GM12801 (cell line): ENCODE measurements at regions not wholly inside any gene's neighbourhood (a gene's known extent, or its start where the extent isn't known, plus 50 kb on each side); places are given as distances from the start of the nearest gene placed in this dataset.

Source experiments
- TF ChIP-seq, protein P1 (sequence below): IDR thresholded peaks from one replicate; pipeline ENCODE4 v1.5.1; 2011; ENCODE audit warnings: control low read depth; ENCODE audit not compliant: insufficient read length; ENCODE audit errors: extremely low read depth

DNA sequence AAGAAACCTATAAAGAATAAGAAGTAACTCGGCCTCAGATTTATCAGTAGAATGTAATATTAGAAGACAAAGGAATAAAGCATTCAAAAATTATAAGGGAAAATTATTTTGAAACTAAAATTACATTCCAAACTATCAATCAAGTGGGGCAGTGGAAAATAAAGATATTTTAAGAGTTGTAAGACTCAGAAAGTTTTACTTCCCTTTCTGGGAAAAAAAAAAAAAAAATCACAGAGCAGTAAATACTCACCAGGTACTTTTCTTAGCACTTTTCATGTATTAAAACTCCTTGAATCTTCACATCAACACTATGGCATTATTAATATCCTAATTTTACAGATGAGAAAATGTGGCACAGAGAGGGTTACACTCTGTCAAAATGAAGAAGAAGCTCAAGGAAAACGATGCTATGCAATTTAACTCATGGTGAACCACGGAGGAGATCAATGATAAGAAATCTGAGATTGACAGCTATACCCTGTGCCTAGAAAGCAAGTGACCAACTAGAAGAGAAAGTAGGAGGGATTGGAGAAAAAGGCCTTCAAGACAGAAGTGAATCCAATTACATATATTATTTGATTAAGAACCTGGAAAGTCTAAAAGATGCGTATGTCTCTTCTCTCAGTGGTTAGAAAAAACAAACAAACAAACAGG is 238.9 kb upstream of the ID2 start:
- TF ChIP-seq, protein P1, sequence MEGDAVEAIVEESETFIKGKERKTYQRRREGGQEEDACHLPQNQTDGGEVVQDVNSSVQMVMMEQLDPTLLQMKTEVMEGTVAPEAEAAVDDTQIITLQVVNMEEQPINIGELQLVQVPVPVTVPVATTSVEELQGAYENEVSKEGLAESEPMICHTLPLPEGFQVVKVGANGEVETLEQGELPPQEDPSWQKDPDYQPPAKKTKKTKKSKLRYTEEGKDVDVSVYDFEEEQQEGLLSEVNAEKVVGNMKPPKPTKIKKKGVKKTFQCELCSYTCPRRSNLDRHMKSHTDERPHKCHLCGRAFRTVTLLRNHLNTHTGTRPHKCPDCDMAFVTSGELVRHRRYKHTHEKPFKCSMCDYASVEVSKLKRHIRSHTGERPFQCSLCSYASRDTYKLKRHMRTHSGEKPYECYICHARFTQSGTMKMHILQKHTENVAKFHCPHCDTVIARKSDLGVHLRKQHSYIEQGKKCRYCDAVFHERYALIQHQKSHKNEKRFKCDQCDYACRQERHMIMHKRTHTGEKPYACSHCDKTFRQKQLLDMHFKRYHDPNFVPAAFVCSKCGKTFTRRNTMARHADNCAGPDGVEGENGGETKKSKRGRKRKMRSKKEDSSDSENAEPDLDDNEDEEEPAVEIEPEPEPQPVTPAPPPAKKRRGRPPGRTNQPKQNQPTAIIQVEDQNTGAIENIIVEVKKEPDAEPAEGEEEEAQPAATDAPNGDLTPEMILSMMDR: no peak

DNA sequence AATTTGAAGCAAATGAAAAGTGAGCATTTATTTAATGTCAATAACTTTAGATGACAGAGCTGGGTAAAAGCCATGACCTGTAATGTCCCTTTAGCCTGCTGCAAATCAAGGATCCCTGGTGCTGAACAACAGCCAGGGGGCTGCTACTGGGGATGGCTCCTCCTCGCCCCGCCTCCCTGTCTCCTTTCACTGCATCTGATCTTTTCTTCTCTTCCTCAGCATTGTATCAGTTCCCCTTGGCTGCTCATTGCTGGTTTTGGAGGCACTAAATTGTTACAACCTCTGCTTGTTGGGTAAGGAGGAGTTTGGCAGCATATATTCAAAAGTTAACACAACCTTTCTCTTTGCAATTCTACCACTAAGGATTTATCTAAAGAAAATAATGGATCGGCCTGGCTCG is 236.3 kb upstream of the ID2 start:
- TF ChIP-seq, protein P1: no peak

DNA sequence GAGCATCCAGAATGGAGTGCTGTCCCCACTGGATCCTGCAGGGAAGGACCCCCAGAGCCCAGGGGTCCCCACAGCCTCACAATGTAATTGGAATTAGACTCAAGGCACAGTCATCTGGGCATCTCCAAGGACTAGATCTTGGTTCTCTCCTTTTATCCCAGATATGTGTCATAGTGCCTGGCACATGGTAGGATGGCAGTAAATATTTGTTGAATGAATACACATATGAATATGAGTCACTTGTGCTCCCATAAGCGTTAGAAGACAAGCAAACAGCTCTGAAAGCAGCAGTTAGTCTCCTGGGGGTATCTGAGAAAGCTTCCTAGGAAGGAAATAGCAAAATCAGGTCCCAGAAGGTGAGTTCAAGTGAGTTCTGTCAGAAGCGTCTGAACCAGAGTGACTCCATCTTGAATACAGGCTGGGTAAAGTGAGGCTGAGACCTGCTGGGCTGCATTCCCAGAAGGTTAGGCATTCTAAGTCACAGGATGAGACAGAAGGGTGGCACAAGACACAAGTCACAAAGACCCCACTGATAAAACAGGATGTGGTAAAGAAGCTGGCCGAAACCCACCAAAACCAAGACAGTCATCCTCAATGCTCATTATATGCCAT is 234.1 kb upstream of the ID2 start:
- TF ChIP-seq, protein P1: no peak

DNA sequence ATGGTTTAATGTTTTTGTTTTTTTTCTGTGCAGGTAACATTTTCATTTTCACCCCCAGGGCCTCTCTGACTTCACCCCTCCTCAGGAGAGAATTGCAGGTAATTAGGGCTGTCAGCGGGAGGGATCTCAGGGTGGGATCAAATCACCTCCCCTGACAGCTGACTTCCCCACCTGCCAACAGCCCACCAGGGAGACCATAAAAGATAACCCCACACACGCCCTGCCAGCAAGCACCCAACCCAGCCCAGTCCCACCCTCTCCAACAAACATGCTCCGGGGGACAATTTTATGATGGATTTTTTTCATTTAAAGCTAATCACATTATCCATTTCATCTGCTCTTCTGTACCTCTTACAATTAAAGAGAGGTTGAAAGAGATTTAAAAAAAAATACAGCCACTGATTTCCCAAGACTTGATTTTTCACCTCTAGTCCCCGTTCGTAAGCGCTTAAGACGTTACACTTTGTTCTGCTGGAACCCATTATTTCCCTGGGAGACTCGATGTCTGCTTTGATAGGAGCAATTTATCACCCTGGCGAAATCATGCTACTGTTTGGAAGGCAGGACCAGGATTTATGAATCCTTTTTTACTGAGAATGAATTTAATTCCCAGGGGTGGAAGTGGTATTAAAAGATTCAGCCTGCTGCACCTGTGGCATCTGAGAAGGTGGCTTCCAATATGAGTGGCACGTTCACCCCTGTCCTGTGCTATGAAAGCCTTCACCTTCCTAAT is 232.9 kb upstream of the ID2 start:
- TF ChIP-seq, protein P1: no peak

DNA sequence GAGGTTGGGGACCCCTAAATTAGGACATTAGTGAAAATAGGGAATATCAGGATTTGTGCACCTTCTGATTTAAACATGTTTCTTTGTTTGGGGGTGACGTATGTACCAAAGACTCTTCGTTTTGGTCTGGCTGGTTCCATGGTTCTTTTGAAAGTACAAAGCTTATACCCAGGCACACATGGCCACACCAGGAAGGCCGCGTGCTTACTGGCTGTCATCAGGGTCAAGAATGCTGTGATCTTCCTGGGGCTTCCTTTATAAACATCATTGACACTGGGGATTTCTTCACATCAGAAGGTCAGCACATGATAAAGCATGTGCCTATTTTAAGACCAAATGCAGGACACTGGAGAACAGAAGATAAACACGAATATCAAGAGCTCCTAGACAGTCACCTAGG is 230.6 kb upstream of the ID2 start:
- TF ChIP-seq, protein P1: no peak

DNA sequence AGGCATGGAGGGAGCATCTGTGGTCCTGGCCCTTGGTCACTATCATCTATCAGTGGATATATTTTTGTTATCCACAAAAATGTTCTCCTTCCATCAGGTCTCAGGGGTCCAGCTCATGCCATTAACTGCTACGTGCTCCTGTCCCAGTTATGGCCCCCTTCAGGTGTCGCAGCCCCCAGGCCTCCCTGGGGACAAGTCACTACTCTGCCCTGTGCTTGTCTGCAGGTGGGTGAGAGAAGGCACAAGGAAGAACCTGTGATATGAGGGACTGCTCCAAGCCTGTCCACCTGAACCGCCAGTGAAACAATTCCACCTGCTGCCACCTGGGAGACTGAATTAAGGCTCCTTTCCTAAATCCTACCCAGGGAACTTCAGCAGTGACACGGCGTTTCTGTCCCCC is 229.6 kb upstream of the ID2 start:
- TF ChIP-seq, protein P1: no peak

DNA sequence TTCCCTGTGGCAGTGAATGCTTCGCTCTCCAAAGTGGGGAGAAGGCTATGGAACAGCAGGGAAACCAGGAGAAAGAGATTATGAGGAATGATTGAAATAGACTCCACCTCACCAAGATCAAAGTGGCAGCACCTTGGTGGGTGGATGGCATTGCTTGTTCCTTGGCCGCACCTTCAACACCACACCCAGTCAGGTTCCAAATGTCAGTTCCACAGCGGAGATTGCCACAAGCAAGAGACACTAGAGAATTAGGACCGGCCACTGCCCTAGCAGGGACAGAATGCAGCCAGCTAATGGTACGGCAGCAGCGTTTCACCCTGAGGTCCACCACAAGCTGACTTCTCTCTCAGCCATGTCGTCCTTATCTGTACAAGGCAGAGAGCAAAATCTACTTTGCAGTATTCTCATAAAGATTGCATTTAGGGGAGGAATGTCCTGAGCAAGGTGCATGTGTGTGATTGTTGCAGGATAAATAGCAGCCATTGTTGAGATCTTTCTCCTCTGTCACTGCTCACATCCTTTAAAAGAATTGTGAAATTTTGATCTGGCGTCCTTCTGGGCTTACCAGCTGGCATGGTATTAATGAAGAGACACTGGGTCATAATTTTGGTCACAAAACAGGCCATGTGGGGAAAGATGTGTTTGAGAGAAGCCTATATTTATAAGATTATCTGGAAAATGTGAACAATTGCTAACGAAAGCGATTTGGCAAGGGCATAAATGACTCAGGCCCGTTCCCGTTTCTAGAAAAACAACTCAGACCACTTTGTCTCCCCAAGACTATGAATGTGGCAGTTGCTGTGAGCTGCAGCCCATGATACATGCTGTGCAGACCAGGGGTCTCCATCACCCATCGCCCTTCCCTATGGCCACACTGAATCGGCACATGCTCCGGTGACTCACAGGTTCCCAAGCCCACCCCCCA is 228.6 kb upstream of the ID2 start:
- TF ChIP-seq, protein P1: no peak
